NCI-H2227 (cell line): ENCODE measurements at regions not wholly inside any gene's neighbourhood (a gene's known extent, or its start where the extent isn't known, plus 50 kb on each side); places are given as distances from the start of the nearest gene placed in this dataset.
"Not testable (repeated sequence)": the region's sequence is repeated elsewhere in the genome, so short reads cannot be mapped to it uniquely, and the experiment has no call there.

Source experiments
- DNase-seq: peaks from one replicate; lab custom pipeline; 2025; ENCODE audit not compliant: unreplicated experiment; lab: John Stamatoyannopoulos, UW

- DNase-seq: no peak
These were observed 135.1 kb upstream of the RFX3 start for GRCh38 chr9:3660936-3661335.

DNA sequence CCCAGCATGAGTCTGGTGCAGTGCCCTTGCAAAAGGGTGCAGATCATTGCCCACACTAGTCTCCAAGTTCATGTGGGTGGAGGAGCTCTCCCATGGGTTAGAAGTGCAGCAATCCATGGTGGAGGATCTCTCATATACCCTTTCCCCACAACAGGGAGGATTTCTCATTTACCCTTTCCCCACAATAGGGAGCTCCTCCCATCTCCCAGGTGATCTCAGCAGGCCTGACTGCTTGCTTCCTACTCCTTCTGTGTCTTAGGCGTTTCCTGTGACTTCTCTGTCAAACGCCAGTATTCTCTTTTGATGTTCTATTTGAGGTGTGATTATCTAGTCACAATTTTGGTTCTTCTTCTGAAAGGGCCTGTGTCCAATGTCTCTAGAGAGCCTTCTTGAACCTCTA lies 133.8 kb upstream of the RFX3 start:
- no peak for DNase-seq

DNA sequence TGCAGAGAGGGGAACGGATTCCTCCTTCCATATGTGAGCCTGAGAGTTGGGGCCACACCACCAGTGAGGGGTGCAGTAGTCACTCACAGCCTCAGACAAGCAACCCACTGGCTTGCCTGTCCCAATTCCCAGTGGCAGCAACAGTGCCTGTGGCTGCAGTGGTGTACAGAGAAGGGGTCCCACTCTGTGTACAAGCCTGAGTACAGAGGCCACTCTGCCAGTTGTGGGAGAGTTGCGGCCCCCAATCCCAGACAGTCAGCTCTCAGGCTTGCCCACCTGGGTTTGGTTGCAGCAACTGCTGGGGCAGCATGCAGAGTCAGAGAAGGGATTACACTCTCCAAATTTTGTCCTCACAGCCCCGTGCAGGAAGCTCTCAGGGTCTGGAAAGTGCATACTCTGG lies 133.2 kb upstream of the RFX3 start:
- no peak for DNase-seq

- no peak for DNase-seq
These were observed 130.4 kb upstream of the RFX3 start for GRCh38 chr9:3656224-3656623.

- no peak for DNase-seq
These were observed 125.3 kb upstream of the RFX3 start for GRCh38 chr9:3650994-3651622.

GRCh38 chr9:3648722-3649246 lies 123.0 kb upstream of the RFX3 start:
- DNase-seq: no peak

DNA sequence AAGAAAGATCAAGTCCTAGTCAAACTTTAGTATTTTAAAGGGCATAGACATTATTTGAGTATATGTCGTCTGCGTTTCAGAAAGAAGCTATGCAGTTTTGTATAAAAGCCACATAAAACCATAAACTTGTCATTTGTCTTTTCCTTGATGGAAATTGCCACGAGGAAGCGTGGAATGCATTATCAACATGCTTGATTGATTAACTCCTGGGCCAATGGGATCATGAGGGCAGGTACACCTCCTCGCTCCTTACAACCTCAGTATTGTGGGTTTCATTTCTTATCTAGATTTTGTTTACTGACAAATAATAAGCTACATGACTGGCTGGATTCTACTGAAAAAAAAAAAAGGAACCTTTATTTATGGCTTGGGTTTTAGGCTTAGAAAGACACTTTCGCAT lies 122.5 kb upstream of the RFX3 start:
- no peak for DNase-seq

- DNase-seq: no peak
These were observed 121.9 kb upstream of the RFX3 start for GRCh38 chr9:3647652-3648051.

DNA sequence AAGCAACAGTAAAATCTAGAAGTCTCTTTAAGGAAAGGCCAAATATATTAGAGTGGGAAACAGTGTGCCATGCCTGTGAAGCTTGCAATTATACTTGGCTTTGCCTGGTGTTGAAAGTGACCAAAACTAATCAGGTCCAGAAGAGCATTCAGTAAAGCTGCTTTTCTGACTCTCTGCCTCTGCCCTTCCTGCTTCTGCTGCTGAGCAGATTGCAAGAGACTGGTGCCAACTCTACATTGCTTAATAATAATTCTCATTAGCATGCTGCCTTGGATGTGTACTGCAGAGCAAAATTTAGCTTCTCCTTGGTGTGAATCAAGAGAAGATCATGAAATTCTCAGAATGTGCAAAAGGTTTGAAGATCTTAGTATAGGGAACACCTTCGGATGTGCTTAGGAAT lies 120.4 kb upstream of the RFX3 start:
- DNase-seq: no peak

GRCh38 chr9:3642075-3642474 lies 116.3 kb upstream of the RFX3 start:
- not testable (repeated sequence) for DNase-seq

- no peak for DNase-seq
These were observed 103.7 kb upstream of the RFX3 start for GRCh38 chr9:3629495-3629894.

DNA sequence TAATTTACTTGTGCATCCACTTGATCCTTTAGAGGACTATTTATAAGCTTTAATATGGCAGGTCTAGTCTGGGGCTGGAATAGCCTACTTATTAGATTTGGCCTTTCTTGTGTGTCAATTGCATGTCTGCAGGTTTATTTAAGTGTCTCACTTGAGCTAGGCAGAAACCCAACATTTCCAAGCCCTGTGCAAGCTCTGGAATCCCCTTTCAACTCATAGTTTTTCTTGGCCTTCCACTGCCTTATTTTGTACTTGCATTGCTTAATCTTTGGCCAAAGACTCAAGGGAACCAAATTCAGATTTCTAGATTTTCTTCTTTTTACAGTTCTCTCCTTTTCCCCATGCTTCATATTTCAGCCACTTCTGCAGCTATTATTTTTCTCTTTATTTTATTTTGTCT lies 102.4 kb upstream of the RFX3 start:
- peak; percentile 38 for DNase-seq

GRCh38 chr9:3608011-3608410 lies 82.2 kb upstream of the RFX3 start:
- DNase-seq: no peak

- DNase-seq: no peak
These were observed 74.9 kb upstream of the RFX3 start for GRCh38 chr9:3600672-3601071.

DNA sequence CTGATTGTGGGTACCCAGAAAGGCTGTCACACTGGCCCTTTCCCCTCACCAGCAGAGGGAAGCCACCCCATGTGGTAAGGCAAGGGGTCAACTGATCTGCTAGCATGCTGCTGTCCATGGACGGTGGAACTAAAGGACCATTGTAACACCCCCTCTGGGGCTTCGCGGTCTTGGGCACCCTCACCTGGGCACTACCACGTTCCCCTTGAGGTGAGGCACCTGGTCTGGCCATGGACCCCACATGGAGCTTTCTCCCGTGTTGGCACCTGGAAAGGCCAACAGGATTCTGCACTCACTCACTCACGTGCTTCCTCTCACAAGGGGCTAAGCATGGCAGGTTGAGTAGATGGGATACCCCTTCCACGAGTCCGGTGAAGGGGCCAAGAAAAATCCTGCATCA lies 72.0 kb upstream of the RFX3 start:
- no peak for DNase-seq

GRCh38 chr9:3586066-3586465 lies 60.3 kb upstream of the RFX3 start:
- no peak for DNase-seq

- no peak for DNase-seq
These were observed 59.8 kb upstream of the RFX3 start for GRCh38 chr9:3585606-3586005.

GRCh38 chr9:3578786-3579185 lies 53.0 kb upstream of the RFX3 start:
- DNase-seq: no peak

DNA sequence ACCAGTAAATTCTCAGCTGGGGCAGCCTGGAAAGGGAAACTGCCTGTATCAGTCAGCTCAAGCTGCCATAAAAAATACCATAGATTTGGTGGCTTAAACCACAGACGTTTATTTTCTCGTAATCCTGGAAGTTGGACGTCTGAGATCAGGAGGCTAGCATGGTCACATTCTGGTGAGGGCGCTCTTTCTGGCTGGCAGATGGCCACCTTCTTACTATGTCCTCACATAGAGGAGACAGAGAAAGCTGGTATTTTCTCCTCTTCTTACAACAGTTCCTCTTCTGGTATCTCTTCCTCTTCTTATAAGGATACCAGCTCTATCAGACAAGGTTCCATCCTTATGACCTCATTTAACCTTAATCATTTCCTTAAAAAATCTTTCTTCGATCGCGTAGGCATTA lies 50.5 kb upstream of the RFX3 start:
- DNase-seq: no peak

DNA sequence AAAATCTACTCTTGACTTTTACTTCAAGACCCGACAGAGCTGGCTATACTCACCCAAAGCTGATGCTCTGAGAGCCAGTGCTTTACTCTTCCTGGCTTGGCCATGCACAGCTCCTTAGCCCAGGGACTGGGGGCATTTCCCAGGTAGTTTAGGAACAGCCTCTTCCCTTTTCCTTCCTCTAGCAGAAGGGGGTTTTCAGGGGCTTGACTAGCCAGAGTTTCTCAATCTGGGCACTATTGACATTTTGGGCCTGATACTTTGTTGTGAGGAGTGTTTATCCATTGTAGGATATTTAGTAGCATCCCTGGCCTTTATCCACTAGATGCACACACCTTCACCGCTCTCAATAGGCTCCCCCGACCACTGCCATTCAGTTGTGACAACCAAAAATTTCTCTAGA lies 50.0 kb upstream of the RFX3 start:
- no peak for DNase-seq
